Activated gamma-delta T cell treated with Interleukin-2 at 50 U/mL for 16 hours (primary cell): ENCODE measurements at regions not wholly inside any gene's neighbourhood (a gene's known extent, or its start where the extent isn't known, plus 50 kb on each side); places are given as distances from the start of the nearest gene placed in this dataset.

ENCODE experiments used
- DNase-seq: peaks from one replicate; pipeline ENCODE4 v3.0.0-alpha.2; 2020

- no peak for DNase-seq
Observed at GRCh38 chr17:74098136-74099024, 105.1 kb upstream of the RPL38 start.

GRCh38 chr17:74099442-74100340 lies 103.8 kb upstream of the RPL38 start:
- no peak for DNase-seq

- no peak for DNase-seq
Observed at GRCh38 chr17:74104921-74105320, 98.6 kb upstream of the RPL38 start.

GRCh38 chr17:74107107-74107506 lies 96.4 kb upstream of the RPL38 start:
- DNase-seq = no peak

- DNase-seq = no peak
Observed at GRCh38 chr17:74108126-74108705, 95.3 kb upstream of the RPL38 start.

- no peak for DNase-seq
Observed at GRCh38 chr17:74110467-74110866, 93.0 kb upstream of the RPL38 start.

GRCh38 chr17:74113326-74113725 lies 90.2 kb upstream of the RPL38 start:
- DNase-seq = no peak

GRCh38 chr17:74113952-74114351 lies 89.5 kb upstream of the RPL38 start:
- no peak for DNase-seq

GRCh38 chr17:74114881-74115470 lies 88.5 kb upstream of the RPL38 start:
- DNase-seq = no peak

GRCh38 chr17:74115586-74115985 lies 87.9 kb upstream of the RPL38 start:
- no peak for DNase-seq

- DNase-seq = no peak
Observed at GRCh38 chr17:74116087-74116717, 87.3 kb upstream of the RPL38 start.

GRCh38 chr17:74117087-74117698 lies 86.3 kb upstream of the RPL38 start:
- DNase-seq = no peak

- DNase-seq = no peak
Observed at GRCh38 chr17:74117999-74118421, 85.5 kb upstream of the RPL38 start.

- no peak for DNase-seq
Observed at GRCh38 chr17:74118504-74118903, 85.0 kb upstream of the RPL38 start.

- no peak for DNase-seq
Observed at GRCh38 chr17:74119049-74119580, 84.4 kb upstream of the RPL38 start.

- DNase-seq = no peak
Observed at GRCh38 chr17:74119965-74120364, 83.5 kb upstream of the RPL38 start.

- DNase-seq = no peak
Observed at GRCh38 chr17:74123350-74123749, 80.1 kb upstream of the RPL38 start.

GRCh38 chr17:74123866-74124444 lies 79.5 kb upstream of the RPL38 start:
- no peak for DNase-seq

GRCh38 chr17:74125156-74125555 lies 78.3 kb upstream of the RPL38 start:
- DNase-seq = no peak

- DNase-seq = no peak
Observed at GRCh38 chr17:74126179-74126900, 77.1 kb upstream of the RPL38 start.

GRCh38 chr17:74126959-74127358 lies 76.5 kb upstream of the RPL38 start:
- no peak for DNase-seq
